ENCODE measurements at regions not wholly inside any gene's neighbourhood (a gene's known extent, or its start where the extent isn't known, plus 50 kb on each side); places are given as distances from the start of the nearest gene placed in this dataset.

GRCh38 chr7:153921408-153921807, 130.8 kb upstream of the DPP6 start:
- H3K27ac ChIP-seq (ENCODE audit: extremely low read depth, low read depth, low read length), result no peak overlapping the region
- H3K9me3 ChIP-seq (ENCODE audit: control insufficient read depth, insufficient read depth, low read depth, low read length), result no peaks in the 10 kb centered on the region
- H3K4me1 ChIP-seq (ENCODE audit: control insufficient read depth, insufficient read depth, low read length), result no peaks in the 10 kb centered on the region
- POLR2A ChIA-PET, result no interaction called here
- TF ChIP-seq ZNF707 (tag by site-specific recombination; IDR thresholded peaks at IDR 0.05), result no peak
- TF ChIP-seq ZNF274 (IDR thresholded peaks at IDR 0.05; ENCODE audit: low read length), result no peak
- TF ChIP-seq ZNF274 (tag by site-specific recombination; IDR thresholded peaks at IDR 0.05; ENCODE audit: borderline replicate concordance), result no peak
- no peak for TF ChIP-seq ZNF223 (tag by site-specific recombination; IDR thresholded peaks at IDR 0.05)
- no peak for TF ChIP-seq ZSCAN4 (tag by site-specific recombination; IDR thresholded peaks at IDR 0.05)
- TF ChIP-seq ZNF530 (tag by site-specific recombination; IDR thresholded peaks at IDR 0.05; ENCODE audit: low read depth), result no peak
- no peak for TF ChIP-seq ZNF514 (tag by site-specific recombination; IDR thresholded peaks at IDR 0.05)
- TF ChIP-seq YY1 (tag by site-specific recombination; IDR thresholded peaks at IDR 0.05), result no peak
- no peak for TF ChIP-seq ZNF776 (tag by site-specific recombination; IDR thresholded peaks at IDR 0.05; ENCODE audit: borderline replicate concordance)
- no peak for TF ChIP-seq OSR2 (tag by site-specific recombination; IDR thresholded peaks at IDR 0.05)
- TF ChIP-seq ZNF701 (tag by site-specific recombination; IDR thresholded peaks at IDR 0.05), result no peak
- TF ChIP-seq SALL2 (tag by site-specific recombination; IDR thresholded peaks at IDR 0.05; ENCODE audit: borderline replicate concordance), result no peak
- TF ChIP-seq BCL6B (tag by site-specific recombination; IDR thresholded peaks at IDR 0.05), result no peak
- no peak for TF ChIP-seq PRDM6 (tag by site-specific recombination; IDR thresholded peaks at IDR 0.05)
- TF ChIP-seq KLF16 (tag by site-specific recombination; IDR thresholded peaks at IDR 0.05), result no peak
- TF ChIP-seq REST (tag by site-specific recombination; IDR thresholded peaks at IDR 0.05), result no peak
- CTCF ChIA-PET, result no interaction called here
- H3K4me3 ChIP-seq (ENCODE audit: low read depth, low read length), result no peak overlapping the region
- no peaks in the 10 kb centered on the region for H3K36me3 ChIP-seq (ENCODE audit: control insufficient read depth in 2 of 2, insufficient read depth in 1 of 2, low read length in 2 of 2)

- Histone ChIP-seq H3K9me3 (ENCODE audit: control insufficient read depth, insufficient read depth, low read depth, low read length) (no peaks in the 10 kb centered on the region), H3K4me1 (ENCODE audit: control insufficient read depth, insufficient read depth, low read length) (no peaks in the 10 kb centered on the region)
- CTCF ChIA-PET, result no interaction called here
- TF ChIP-seq KLF17 (tag by site-specific recombination; IDR thresholded peaks at IDR 0.05) (no peak), ZNF501 (tag by site-specific recombination; IDR thresholded peaks at IDR 0.05) (no peak), HIC1 (tag by site-specific recombination; IDR thresholded peaks at IDR 0.05) (no peak), ZNF571 (tag by site-specific recombination; IDR thresholded peaks at IDR 0.05) (no peak), ZNF785 (tag by site-specific recombination; IDR thresholded peaks at IDR 0.05) (no peak), BCL6B (tag by site-specific recombination; IDR thresholded peaks at IDR 0.05) (no peak), ZNF624 (tag by site-specific recombination; IDR thresholded peaks at IDR 0.05) (no peak), ZNF404 (tag by site-specific recombination; IDR thresholded peaks at IDR 0.05) (no peak), ZNF214 (tag by site-specific recombination; IDR thresholded peaks at IDR 0.05; ENCODE audit: borderline replicate concordance) (no peak)
Observed at GRCh38 chr7:153930696-153931095, 121.5 kb upstream of the DPP6 start.

More at GRCh38 chr7:153930696-153931095, 121.5 kb upstream of the DPP6 start:
- H3K4me3 ChIP-seq (ENCODE audit: low read depth, low read length), result no peak overlapping the region
- H3K36me3 ChIP-seq (ENCODE audit: control insufficient read depth in 2 of 2, insufficient read depth in 1 of 2, low read length in 2 of 2), result no peaks in the 10 kb centered on the region
- no peak overlapping the region for H3K27ac ChIP-seq (ENCODE audit: extremely low read depth, low read depth, low read length)
- POLR2A ChIA-PET, result no interaction called here
